ENCODE measurements at regions not wholly inside any gene's neighbourhood (a gene's known extent, or its start where the extent isn't known, plus 50 kb on each side); places are given as distances from the start of the nearest gene placed in this dataset.
"Not testable (repeated sequence)": the region's sequence is repeated elsewhere in the genome, so short reads cannot be mapped to it uniquely, and the experiment has no call there.

GRCh38 chr18:22570492-22570891 is 152.8 kb upstream of the CTAGE1 start:
- no peak for DNase-seq

GRCh38 chr18:22572341-22572740 is 154.6 kb upstream of the CTAGE1 start:
- no peak for DNase-seq

DNA sequence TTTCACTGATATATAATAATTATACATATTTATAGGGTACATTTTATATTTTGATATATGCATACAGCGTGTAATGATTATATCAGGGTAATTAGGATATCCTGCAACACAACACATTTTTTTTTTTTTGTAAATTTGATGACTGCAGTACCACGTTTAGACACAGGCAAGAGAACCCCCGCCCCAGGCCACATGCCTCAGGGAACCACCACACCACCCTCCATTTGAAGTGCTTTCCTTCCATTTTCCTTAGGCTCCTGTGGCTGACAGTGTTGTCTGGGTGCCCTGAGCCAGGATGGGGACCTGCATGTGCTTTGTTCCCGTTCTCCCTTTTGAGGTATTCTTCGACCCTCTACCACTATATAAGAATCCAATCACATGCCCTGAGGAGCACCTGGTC is 161.6 kb upstream of the CTAGE1 start:
- no peak for DNase-seq

DNA sequence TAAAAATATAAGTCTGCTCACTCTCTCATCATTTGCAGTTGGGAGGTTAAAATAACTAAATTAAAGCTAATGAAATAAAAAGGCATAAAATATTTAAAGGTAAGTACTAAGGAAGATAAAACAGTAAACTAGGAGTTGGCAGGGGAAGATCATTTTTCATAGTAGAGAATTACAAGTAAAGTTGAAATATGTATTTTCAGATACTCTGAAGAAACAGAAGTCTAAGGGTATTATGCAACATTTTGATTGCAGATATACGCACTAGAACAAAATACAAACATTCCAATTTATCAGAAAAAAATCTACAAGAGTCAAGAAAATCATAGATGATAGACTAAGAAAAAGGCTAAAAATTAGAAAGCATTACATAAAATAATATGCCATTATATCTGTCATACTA is 167.6 kb upstream of the CTAGE1 start:
- DNase-seq, result no peak

- no peak for DNase-seq
Observed at GRCh38 chr18:22585821-22586220, 168.1 kb upstream of the CTAGE1 start.

DNA sequence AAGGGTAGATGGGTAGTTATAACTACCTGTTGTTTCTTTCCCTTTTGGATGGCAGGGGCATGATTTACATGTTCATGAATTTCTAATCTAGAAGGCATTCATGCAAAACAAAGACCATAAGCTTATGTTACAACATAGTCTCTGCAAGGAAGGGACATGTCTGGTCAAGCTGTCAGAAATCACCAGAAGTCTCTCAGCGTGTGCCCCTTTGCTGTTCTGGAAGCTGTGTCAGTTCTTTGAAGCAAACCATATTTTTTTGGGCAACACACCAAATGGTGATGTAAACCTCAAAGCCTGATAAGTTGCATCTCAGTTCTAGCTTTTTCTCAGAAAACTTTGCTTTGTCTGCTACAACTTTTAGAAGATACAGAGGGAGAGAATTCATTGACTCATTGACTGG is 173.5 kb upstream of the CTAGE1 start:
- DNase-seq, result no peak

- no peak for DNase-seq
Observed at GRCh38 chr18:22594155-22594690, 176.5 kb upstream of the CTAGE1 start.

GRCh38 chr18:22601481-22601880 is 183.8 kb upstream of the CTAGE1 start:
- no peak for DNase-seq

DNA sequence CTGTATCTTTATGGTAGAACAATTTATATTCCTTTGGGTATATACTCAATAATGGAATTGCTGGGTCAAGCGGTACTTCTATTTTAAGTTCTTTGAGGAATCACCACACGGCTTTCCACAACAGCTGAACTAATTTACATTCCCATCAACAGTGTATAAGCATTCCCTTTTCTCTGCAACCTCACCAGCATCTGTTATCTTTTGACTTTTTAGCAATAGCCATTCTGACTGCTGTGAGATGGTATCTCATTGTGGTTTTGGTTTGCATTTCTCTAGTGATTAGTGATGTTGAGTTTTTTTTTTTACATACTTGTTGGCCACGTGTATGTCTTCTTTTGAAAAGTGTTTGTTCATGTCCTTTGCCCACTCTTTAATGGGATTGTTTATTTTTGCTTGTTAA is 184.7 kb upstream of the CTAGE1 start:
- not testable (repeated sequence) for DNase-seq

DNA sequence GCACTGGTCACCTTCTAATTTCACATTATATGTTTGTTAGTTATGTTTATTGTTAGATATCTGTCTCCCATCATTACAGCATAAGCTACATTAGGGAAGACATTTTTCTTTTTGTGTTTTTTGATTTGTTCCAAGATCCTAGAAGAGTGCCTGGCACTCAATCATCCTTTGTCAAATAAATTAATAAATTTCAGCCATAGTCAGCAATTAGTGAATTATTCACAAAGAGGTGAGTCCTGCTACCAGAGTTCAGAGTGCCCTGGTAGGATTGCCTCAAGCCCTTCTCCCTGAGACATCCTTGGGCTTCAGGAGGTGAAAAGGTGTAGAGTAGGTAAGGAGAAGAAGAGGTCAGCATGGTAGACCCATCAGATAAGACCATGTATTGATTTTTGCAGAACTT is 186.2 kb upstream of the CTAGE1 start:
- DNase-seq, result no peak

- DNase-seq, result no peak
Observed at GRCh38 chr18:22604390-22604985, 186.8 kb upstream of the CTAGE1 start.

- no peak for DNase-seq
Observed at GRCh38 chr18:22604986-22605421, 187.3 kb upstream of the CTAGE1 start.

DNA sequence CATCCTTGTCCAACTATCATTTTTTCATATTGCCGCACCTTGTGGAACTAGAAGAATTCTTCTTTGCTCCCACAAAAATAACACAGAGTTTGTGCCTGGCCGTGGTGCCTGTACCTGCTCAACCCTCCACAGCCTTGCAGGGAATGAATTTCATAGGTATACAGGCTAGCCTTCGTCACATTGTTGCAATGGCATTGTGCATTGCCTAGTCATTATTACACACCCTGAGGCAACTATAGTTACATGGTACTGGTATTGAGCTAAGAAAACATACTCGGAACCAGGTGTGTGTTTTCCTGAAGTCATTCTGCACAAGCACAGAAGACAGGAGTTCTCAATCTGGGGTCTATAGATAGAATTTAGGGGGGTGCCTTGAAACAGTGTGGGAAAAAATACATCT is 188.0 kb upstream of the CTAGE1 start:
- DNase-seq, result no peak

- no peak for DNase-seq
Observed at GRCh38 chr18:22606563-22607283, 189.0 kb upstream of the CTAGE1 start.

GRCh38 chr18:22607284-22607635 is 189.5 kb upstream of the CTAGE1 start:
- DNase-seq, result no peak

GRCh38 chr18:22608847-22609246 is 191.1 kb upstream of the CTAGE1 start:
- DNase-seq, result no peak

- DNase-seq, result no peak
Observed at GRCh38 chr18:22609642-22610041, 191.9 kb upstream of the CTAGE1 start.

DNA sequence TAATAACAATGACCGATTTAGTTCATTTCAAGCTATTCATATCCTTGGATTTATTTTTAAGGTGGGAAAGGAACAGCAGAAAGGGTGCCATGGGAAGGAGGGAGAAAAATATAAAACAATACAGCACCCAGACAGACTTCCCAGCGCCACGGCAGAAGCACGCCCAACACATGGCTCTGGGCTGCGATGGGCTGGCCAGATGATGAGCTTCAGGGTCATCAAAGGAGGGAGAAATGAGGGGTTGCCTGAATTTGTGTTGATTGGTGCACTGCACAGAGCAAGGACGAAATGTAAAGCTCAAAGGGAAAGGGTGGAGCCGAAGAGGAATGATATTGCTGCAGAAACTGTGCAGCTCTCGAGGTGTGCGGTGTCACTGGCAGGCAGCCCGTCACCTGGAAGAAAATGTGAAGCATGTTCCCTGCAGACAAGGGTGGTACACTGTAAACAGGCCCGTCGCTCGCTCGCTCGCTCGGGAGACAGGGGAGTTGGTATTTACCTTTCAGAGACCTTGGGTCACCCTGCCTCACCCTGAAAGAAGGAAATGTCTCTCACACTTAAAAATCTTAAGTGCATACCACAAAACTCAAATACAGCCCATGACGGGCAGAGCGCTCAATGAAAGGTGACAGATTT is 195.5 kb upstream of the CTAGE1 start:
- no peak for DNase-seq

GRCh38 chr18:22613788-22614187 is 196.1 kb upstream of the CTAGE1 start:
- no peak for DNase-seq

DNA sequence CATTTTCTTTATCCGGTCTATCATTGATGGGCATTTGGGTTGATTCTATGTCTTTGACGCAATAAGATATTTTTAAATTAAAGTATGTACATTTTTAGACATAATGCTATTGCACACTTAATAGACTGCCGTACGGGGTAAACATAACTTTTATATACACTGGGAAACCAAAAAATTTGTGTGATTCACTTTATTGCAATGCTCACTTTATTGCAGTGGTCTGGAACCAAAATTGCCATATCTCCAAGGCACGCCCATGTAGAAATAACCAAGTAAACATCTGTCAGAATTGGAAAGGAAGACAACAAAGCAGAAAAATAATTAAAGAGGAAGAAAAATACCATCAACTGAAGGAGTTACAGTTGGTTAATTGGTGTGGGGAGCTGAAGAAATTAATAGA is 205.8 kb upstream of the CTAGE1 start:
- DNase-seq, result no peak

- no peak for DNase-seq
Observed at GRCh38 chr18:22624176-22624575, 206.5 kb upstream of the CTAGE1 start.

DNA sequence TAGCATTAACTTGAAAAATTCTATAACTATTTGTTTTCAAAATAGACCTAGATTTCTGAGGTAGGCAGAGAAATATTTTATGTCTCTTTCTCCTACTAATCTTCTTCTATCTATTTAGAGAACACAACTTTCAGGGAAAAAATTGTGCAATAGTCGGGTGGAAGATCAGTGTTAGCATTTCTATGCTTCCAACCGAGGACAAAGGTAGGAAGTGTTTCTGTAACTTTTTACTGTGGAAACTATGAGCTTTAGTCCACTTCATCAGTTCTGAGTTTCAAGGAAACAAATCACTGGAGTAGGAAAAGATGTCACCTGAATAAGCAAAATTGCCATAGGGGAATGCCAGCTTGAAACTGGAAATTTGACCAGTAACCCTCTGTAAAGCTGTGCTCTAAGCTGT is 207.7 kb upstream of the CTAGE1 start:
- DNase-seq, result no peak

DNA sequence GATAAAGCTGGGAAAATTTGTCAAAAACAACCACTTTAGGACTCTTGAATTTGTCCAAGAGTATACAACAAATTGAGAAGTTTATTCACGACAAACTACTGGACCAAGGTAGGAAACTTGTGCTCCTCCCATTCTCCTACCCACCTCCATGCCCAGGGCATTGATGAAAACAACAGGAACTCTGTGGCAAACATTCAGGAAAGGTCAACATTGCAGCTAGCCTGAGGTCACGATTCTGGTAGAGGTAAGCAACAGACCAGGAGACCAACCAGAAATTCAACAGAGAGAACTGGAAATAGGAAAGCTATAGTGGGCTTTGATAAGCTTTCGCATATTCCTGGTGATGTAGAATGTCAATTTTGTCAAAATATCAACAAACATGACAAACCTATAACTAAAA is 209.1 kb upstream of the CTAGE1 start:
- DNase-seq, result no peak

DNA sequence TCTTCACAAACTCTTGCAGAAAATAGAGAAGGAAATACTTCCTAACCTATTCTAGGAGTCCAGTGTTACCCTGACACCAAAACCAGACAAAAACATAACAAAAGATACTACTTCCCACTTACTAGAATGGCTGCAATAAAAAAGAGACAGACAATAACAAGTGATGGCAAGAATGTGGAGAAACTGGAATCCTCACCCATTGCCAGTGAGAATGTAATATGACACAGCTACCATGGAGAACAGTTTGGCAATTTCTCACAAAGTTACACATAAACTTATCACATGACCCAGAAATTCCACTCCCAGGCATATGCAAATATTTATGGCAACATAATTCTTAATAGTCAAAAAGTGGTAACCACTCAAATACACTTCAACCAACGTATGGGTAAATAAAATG is 209.8 kb upstream of the CTAGE1 start:
- no peak for DNase-seq

Measured in AML-193 (cell line).